Activated CD8-positive, alpha-beta T cell treated with anti-CD3 and anti-CD28 coated beads for 36 hours (primary cell): ENCODE measurements at regions not wholly inside any gene's neighbourhood (a gene's known extent, or its start where the extent isn't known, plus 50 kb on each side); places are given as distances from the start of the nearest gene placed in this dataset.

ENCODE experiments used
- ATAC-seq: fragments of 200-7000 bp; cut with Tn5 transposase; one replicate; pipeline ENCODE4 v1.10.0; 2021; ENCODE audit warnings: mild to moderate bottlenecking, moderate library complexity
- CTCF ChIA-PET: fragments of 350-600 bp; sonication (Branson Sonifier 250); formaldehyde crosslinking; loops from one replicate; lab custom pipeline; 2021; ENCODE audit warnings: antibody characterized with exemption; lab: Charles Lee
- POLR2A ChIA-PET: fragments of 350-600 bp; sonication (Branson Sonifier 250); formaldehyde crosslinking; loops from one replicate; lab custom pipeline; 2021; ENCODE audit warnings: antibody characterized with exemption; lab: Charles Lee
- DNase-seq: peaks from one replicate; pipeline ENCODE4 v3.0.0-alpha.2; 2020
- H3K27ac Mint-ChIP-seq: one replicate; pipeline ENCODE4 v1.8.0; 2021; ENCODE audit warnings: mild to moderate bottlenecking, mixed read lengths
- H3K27me3 Mint-ChIP-seq: one replicate; pipeline ENCODE4 v1.8.0; 2021; ENCODE audit warnings: mixed read lengths
- H3K36me3 Mint-ChIP-seq: one replicate; pipeline ENCODE4 v1.8.0; 2021; ENCODE audit warnings: low read depth, mixed read lengths
- H3K4me1 Mint-ChIP-seq: one replicate; pipeline ENCODE4 v1.8.0; 2021; ENCODE audit warnings: low read depth, mixed read lengths
- H3K4me3 Mint-ChIP-seq: one replicate; pipeline ENCODE4 v1.8.0; 2021; ENCODE audit warnings: mild to moderate bottlenecking, moderate library complexity, mixed read lengths
- H3K9me3 Mint-ChIP-seq: one replicate; pipeline ENCODE4 v1.8.0; 2021; ENCODE audit warnings: mixed read lengths
- intact Hi-C: fragments of 100-400 bp; cut with micrococcal nuclease; formaldehyde crosslinking; loops from one replicate; pipeline ENCODE4 v1.10.0; 2022
- TF ChIP-seq, protein P1 (sequence below): fragments of 200-600 bp; IDR thresholded peaks from one replicate; pipeline ENCODE4 v1.8.0; 2022; ENCODE audit warnings: antibody characterized with exemption, mild to moderate bottlenecking

DNA sequence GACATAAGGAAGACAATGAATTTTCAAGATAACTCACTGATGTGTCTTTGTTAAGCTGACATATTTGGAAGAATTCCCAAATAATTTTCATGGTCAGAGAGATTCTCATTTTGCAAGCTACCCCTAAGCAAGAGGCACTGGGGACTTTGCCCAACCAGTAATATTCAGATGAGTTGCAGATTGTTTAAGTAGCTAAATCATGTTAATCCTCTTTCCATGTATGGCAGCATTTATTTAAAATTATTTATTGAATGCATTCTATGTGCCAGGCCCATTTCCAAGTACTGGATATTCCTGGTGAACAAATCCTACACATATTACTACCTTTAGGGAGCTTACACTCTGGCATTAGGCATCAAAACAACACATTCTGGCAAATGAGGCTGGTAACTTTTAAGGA lies 56.5 kb upstream of the BACH1 start:
- DNase-seq (no peak), ATAC-seq (no peak)
- no peaks in the 10 kb centered on the region for H3K9me3 Mint-ChIP-seq
- TF ChIP-seq, protein P1, sequence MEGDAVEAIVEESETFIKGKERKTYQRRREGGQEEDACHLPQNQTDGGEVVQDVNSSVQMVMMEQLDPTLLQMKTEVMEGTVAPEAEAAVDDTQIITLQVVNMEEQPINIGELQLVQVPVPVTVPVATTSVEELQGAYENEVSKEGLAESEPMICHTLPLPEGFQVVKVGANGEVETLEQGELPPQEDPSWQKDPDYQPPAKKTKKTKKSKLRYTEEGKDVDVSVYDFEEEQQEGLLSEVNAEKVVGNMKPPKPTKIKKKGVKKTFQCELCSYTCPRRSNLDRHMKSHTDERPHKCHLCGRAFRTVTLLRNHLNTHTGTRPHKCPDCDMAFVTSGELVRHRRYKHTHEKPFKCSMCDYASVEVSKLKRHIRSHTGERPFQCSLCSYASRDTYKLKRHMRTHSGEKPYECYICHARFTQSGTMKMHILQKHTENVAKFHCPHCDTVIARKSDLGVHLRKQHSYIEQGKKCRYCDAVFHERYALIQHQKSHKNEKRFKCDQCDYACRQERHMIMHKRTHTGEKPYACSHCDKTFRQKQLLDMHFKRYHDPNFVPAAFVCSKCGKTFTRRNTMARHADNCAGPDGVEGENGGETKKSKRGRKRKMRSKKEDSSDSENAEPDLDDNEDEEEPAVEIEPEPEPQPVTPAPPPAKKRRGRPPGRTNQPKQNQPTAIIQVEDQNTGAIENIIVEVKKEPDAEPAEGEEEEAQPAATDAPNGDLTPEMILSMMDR = no peak
- peaks cover 13% of the 10 kb centered on the region for H3K4me1 Mint-ChIP-seq
- no peak overlapping the region for H3K27ac Mint-ChIP-seq
- intact Hi-C loops = no loop called here
- H3K27me3 Mint-ChIP-seq = peaks cover 4% of the 10 kb centered on the region
- H3K36me3 Mint-ChIP-seq = no peaks in the 10 kb centered on the region
- no peak overlapping the region for H3K4me3 Mint-ChIP-seq
- POLR2A ChIA-PET = interaction anchor here (2.0 kb wide), 1 partner anchor 58 kb away, joined by 5 read pairs; no protein-coding TSS in a partner anchor
- CTCF ChIA-PET = interaction anchor here (0.8 to 1.5 kb wide), 2 partner anchors 8 to 106 kb away, joined by 4 to 5 read pairs; no protein-coding TSS in a partner anchor

DNA sequence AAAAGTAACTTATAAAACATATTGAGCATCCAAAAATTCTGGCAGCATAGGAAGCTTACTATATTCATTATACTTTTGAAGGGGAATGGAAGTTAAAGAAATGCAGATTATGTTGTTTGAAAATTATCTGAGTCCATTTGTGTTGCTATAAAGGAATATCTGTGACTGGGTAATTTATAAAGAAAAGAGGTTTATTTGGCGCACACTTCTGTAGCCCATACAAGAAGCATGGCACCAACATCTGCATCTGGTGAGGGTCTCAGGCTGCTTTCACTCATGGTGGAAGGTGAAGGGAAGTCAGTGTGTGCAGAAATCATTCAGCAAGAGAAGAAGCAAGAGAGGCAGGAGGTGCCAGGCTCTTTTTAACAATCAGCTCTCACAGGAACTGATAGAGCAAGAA lies 55.5 kb upstream of the BACH1 start:
- H3K4me3 Mint-ChIP-seq = no peak overlapping the region
- ATAC-seq = no peak
- TF ChIP-seq, protein P1 = no peak
- CTCF ChIA-PET = interaction anchor here (0.7 to 1.5 kb wide), 2 partner anchors 23 to 105 kb away, joined by 3 to 5 read pairs; no protein-coding TSS in a partner anchor
- DNase-seq = no peak
- H3K9me3 Mint-ChIP-seq = no peaks in the 10 kb centered on the region
- H3K27me3 Mint-ChIP-seq = peaks cover 5% of the 10 kb centered on the region
- intact Hi-C loops = no loop called here
- H3K4me1 Mint-ChIP-seq = peaks cover 13% of the 10 kb centered on the region
- no peaks in the 10 kb centered on the region for H3K36me3 Mint-ChIP-seq
- POLR2A ChIA-PET = interaction anchor here (2.0 kb wide), 1 partner anchor 57 kb away, joined by 5 read pairs; no protein-coding TSS in a partner anchor
- H3K27ac Mint-ChIP-seq = no peak overlapping the region

- peak; percentile 94 for ATAC-seq
- CTCF ChIA-PET = interaction anchor here (0.6 to 1.6 kb wide), 7 partner anchors 11 to 127 kb away, joined by 3 to 4 read pairs (median 4); no protein-coding TSS in a partner anchor
- Mint-ChIP-seq H3K27me3 (peaks cover 2% of the 10 kb centered on the region), H3K9me3 (no peaks in the 10 kb centered on the region), H3K4me3 (no peak overlapping the region), H3K36me3 (no peaks in the 10 kb centered on the region), H3K4me1 (peaks cover 11% of the 10 kb centered on the region), H3K27ac (peak overlapping the region; percentile 3)
- POLR2A ChIA-PET = interaction anchor here (1.7 to 1.8 kb wide), 2 partner anchors 22 to 55 kb away, joined by 4 to 9 read pairs; no protein-coding TSS in a partner anchor
- intact Hi-C loops = no loop called here
- peak; percentile 50 for DNase-seq
- TF ChIP-seq, protein P1 = no peak
Measured at GRCh38 chr21:29245104-29245643, 53.5 kb upstream of the BACH1 start.

GRCh38 chr21:29245863-29246262 lies 52.9 kb upstream of the BACH1 start:
- H3K4me3 Mint-ChIP-seq = no peak overlapping the region
- H3K36me3 Mint-ChIP-seq = no peaks in the 10 kb centered on the region
- no peaks in the 10 kb centered on the region for H3K9me3 Mint-ChIP-seq
- ChIA-PET POLR2A (interaction anchor here (1.7 to 1.8 kb wide), 2 partner anchors 21 to 54 kb away, joined by 4 to 9 read pairs; no protein-coding TSS in a partner anchor), CTCF (interaction anchor here (0.6 to 1.6 kb wide), 7 partner anchors 12 to 240 kb away, joined by 3 to 4 read pairs (median 3); no protein-coding TSS in a partner anchor)
- H3K27me3 Mint-ChIP-seq = peaks cover 6% of the 10 kb centered on the region
- no peak overlapping the region for H3K27ac Mint-ChIP-seq
- ATAC-seq = no peak
- DNase-seq = no peak
- TF ChIP-seq, protein P1 = no peak
- peaks cover 11% of the 10 kb centered on the region for H3K4me1 Mint-ChIP-seq
- intact Hi-C loops = no loop called here

DNA sequence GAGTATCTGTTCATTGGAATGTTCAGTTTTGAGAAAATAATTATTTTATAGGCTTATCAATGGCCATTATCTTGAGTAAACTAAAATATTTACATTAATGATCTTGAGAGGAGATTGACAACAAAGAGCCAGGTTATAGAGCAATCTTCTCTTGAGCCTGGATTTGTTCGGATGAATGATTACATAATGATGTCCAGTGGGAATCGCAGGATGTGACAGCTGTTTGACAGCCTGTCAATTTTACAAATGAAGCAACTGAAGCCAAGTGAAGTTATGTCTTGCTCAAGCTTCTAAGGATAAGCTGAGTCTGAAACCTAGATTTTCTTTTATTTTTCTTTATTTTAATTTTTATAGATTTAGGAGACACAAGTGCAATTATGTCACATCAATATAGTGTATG lies 52.1 kb upstream of the BACH1 start:
- peaks cover 11% of the 10 kb centered on the region for H3K4me1 Mint-ChIP-seq
- CTCF ChIA-PET = no interaction called here

More for the DNA sequence above, 52.1 kb upstream of the BACH1 start:
- Mint-ChIP-seq H3K4me3 (no peak overlapping the region), H3K27ac (no peak overlapping the region), H3K36me3 (no peaks in the 10 kb centered on the region), H3K27me3 (peaks cover 6% of the 10 kb centered on the region), H3K9me3 (no peaks in the 10 kb centered on the region)
- intact Hi-C loops = no loop called here
- no peak for DNase-seq
- ATAC-seq = no peak
- TF ChIP-seq, protein P1 = no peak
- POLR2A ChIA-PET = no interaction called here
